HEK293 (cell line): ENCODE measurements at regions not wholly inside any gene's neighbourhood (a gene's known extent, or its start where the extent isn't known, plus 50 kb on each side); places are given as distances from the start of the nearest gene placed in this dataset.

Source experiments
- CTCF ChIA-PET: fragments of 350-600 bp; formaldehyde crosslinking; extraction: SDS; loops from one replicate; lab custom pipeline; 2021; ENCODE audit warnings: antibody characterized with exemption; lab: Yijun Ruan, JAX
- POLR2A ChIA-PET: fragments of 300-600 bp; formaldehyde crosslinking; extraction: SDS; loops from one replicate; lab custom pipeline; 2020; ENCODE audit warnings: antibody characterized with exemption, inconsistent platforms; lab: Yijun Ruan, JAX
- H3K27ac ChIP-seq: fragments of 200-500 bp; sonication (Bioruptor generic); 2 replicates; pipeline ENCODE4 v1.5.1; 2014; ENCODE audit warnings: low read depth, low read length, control low read depth, inconsistent platforms; ENCODE audit errors: extremely low read depth
- H3K36me3 ChIP-seq, 2 experiments: fragments of 200-500 bp in 1 of 2; sonication (Bioruptor generic) in 1 of 2; 1 replicate in 1 of 2; 2 replicates in 1 of 2; pipeline ENCODE4 v1.5.1; 2014 to 2017; ENCODE audit warnings: inconsistent platforms in 2 of 2, low read length in 2 of 2; ENCODE audit not compliant: control insufficient read depth in 2 of 2, insufficient read depth in 1 of 2
- H3K4me1 ChIP-seq: fragments of 200-500 bp; sonication (Bioruptor generic); 2 replicates; pipeline ENCODE4 v1.5.1; 2014; ENCODE audit warnings: mild to moderate bottlenecking, low read length, inconsistent platforms; ENCODE audit not compliant: control insufficient read depth, insufficient read depth
- H3K4me3 ChIP-seq: 2 replicates; pipeline ENCODE4 v1.5.1; 2011; ENCODE audit warnings: low read depth, mild to moderate bottlenecking, control low read depth, low read length, moderate library complexity
- H3K9me3 ChIP-seq: fragments of 200-500 bp; sonication (Bioruptor generic); 2 replicates; pipeline ENCODE4 v1.5.1; 2014; ENCODE audit warnings: low read depth, low read length, inconsistent platforms; ENCODE audit not compliant: control insufficient read depth, insufficient read depth
- HOXA7 ChIP-seq: sonication (generic); formaldehyde crosslinking; IDR thresholded peaks from 2 replicates; pipeline ENCODE4 v1.8.1; 2022; ENCODE audit warnings: missing genetic modification reagents, borderline replicate concordance
- ZBTB17 ChIP-seq: fragments of 450-650 bp; formaldehyde crosslinking; IDR thresholded peaks from 2 replicates; pipeline ENCODE4 v1.5.1; 2016; ENCODE audit warnings: missing biosample characterization, missing genetic modification characterization
- ZNF132 ChIP-seq: fragments of 450-650 bp; formaldehyde crosslinking; IDR thresholded peaks from 2 replicates; pipeline ENCODE4 v1.5.1; 2017; ENCODE audit warnings: missing biosample characterization, missing genetic modification characterization, borderline replicate concordance
- ZNF16 ChIP-seq: fragments of 450-650 bp; formaldehyde crosslinking; IDR thresholded peaks from 2 replicates; pipeline ENCODE4 v1.5.1; 2016; ENCODE audit warnings: low read depth, missing biosample characterization, missing genetic modification characterization
- ZNF37A ChIP-seq: fragments of 450-650 bp; IDR thresholded peaks from 2 replicates; pipeline ENCODE4 v1.5.1; 2018; ENCODE audit warnings: missing biosample characterization, missing genetic modification characterization
- ZNF426 ChIP-seq: fragments of 450-650 bp; formaldehyde crosslinking; IDR thresholded peaks from 2 replicates; pipeline ENCODE4 v1.5.1; 2017; ENCODE audit warnings: missing biosample characterization, missing genetic modification characterization, mild to moderate bottlenecking, inconsistent platforms, moderate library complexity
- ZNF529 ChIP-seq: fragments of 450-650 bp; formaldehyde crosslinking; IDR thresholded peaks from 2 replicates; pipeline ENCODE4 v1.5.1; 2017; ENCODE audit warnings: missing genetic modification characterization, missing biosample characterization; ENCODE audit not compliant: insufficient replicate concordance
- ZNF792 ChIP-seq: fragments of 450-650 bp; formaldehyde crosslinking; IDR thresholded peaks from 2 replicates; pipeline ENCODE4 v1.5.1; 2016; ENCODE audit warnings: missing biosample characterization, missing genetic modification characterization
- TF ChIP-seq, protein P1 (sequence below): fragments of 450-650 bp; formaldehyde crosslinking; optimal IDR thresholded peaks from 2 replicates; pipeline ENCODE3; 2016; ENCODE audit warnings: missing biosample characterization, mild to moderate bottlenecking, missing genetic modification characterization
- TF ChIP-seq, protein P2 (sequence below): fragments of 450-650 bp; formaldehyde crosslinking; IDR thresholded peaks from 2 replicates; pipeline ENCODE4 v1.5.1; 2016; ENCODE audit warnings: missing biosample characterization, missing genetic modification characterization, borderline replicate concordance
- TF ChIP-seq, protein P3 (sequence below): sonication (generic); formaldehyde crosslinking; IDR thresholded peaks from 2 replicates; pipeline ENCODE4 v1.8.1; 2022; ENCODE audit warnings: mild to moderate bottlenecking, moderate library complexity, missing genetic modification reagents
- TF ChIP-seq, protein P4 (sequence below): fragments of 450-650 bp; formaldehyde crosslinking; IDR thresholded peaks from 2 replicates; pipeline ENCODE4 v1.5.1; 2016; ENCODE audit warnings: missing biosample characterization, missing genetic modification characterization
- TF ChIP-seq, protein P5 (sequence below): fragments of 450-650 bp; formaldehyde crosslinking; IDR thresholded peaks from 2 replicates; pipeline ENCODE4 v1.5.1; 2016; ENCODE audit warnings: missing biosample characterization, missing genetic modification characterization
- TF ChIP-seq, protein P6 (sequence below): IDR thresholded peaks from 2 replicates; pipeline ENCODE4 v1.6.1; 2011; ENCODE audit warnings: mild to moderate bottlenecking, low read depth, low read length, borderline replicate concordance
- TF ChIP-seq, protein P7 (sequence below): fragments of 450-650 bp; formaldehyde crosslinking; IDR thresholded peaks from 2 replicates; pipeline ENCODE4 v1.5.1; 2017; ENCODE audit warnings: missing biosample characterization, mild to moderate bottlenecking, missing genetic modification characterization, moderate library complexity

DNA sequence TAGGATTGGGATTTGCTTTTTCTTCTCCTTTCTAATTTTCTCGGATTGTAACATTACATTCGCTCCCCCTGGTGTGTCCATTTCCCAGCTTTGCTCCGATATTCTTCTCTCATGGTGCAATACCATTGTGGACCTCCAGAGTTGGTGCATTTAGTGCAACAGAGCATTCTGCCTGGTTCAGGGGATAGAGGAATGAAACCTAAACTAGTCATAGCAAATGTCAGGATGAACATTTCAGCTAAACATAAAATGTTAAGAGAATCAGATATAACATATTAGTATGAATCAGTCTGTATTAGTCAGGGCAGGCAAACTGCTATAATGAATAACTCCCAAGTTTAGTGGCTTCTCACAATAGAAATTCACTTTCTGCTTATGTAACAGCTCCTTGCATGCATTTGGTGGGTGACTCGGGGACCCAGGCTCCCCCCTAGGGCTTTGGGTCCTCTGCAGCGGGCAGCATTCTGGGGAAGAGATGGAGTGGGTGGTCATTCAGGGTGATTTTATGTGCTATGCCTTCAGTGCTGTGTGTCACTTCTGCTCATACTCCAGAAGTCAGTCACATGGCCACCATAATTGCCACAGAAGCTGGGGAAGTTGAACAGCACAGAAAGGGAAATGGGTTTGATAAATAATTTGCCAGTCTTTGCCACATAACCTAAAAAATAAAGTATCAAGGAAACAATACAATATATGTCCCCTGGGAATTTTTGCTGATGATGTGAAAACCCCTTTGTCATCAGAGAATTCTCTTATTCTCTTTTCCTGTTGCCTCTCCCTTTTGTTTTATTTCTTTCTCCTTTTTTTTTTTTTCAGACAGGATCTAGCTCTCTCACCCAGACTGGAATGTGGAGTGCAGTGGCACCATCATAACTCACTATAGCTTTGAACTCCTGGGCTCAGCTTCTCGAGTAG is 111.0 kb downstream of the HSPH1 start (continued):
- TF ChIP-seq, protein P1, sequence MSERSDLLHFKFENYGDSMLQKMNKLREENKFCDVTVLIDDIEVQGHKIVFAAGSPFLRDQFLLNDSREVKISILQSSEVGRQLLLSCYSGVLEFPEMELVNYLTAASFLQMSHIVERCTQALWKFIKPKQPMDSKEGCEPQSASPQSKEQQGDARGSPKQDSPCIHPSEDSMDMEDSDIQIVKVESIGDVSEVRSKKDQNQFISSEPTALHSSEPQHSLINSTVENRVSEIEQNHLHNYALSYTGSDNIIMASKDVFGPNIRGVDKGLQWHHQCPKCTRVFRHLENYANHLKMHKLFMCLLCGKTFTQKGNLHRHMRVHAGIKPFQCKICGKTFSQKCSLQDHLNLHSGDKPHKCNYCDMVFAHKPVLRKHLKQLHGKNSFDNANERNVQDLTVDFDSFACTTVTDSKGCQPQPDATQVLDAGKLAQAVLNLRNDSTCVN (tag by site-specific recombination) = no peak
- TF ChIP-seq ZNF37A (tag by site-specific recombination) (no peak), ZNF792 (no peak), ZNF529 (no peak), HOXA7 (no peak), ZBTB17 (no peak), ZNF16 (tag by site-specific recombination) (no peak)
- TF ChIP-seq, protein P2, sequence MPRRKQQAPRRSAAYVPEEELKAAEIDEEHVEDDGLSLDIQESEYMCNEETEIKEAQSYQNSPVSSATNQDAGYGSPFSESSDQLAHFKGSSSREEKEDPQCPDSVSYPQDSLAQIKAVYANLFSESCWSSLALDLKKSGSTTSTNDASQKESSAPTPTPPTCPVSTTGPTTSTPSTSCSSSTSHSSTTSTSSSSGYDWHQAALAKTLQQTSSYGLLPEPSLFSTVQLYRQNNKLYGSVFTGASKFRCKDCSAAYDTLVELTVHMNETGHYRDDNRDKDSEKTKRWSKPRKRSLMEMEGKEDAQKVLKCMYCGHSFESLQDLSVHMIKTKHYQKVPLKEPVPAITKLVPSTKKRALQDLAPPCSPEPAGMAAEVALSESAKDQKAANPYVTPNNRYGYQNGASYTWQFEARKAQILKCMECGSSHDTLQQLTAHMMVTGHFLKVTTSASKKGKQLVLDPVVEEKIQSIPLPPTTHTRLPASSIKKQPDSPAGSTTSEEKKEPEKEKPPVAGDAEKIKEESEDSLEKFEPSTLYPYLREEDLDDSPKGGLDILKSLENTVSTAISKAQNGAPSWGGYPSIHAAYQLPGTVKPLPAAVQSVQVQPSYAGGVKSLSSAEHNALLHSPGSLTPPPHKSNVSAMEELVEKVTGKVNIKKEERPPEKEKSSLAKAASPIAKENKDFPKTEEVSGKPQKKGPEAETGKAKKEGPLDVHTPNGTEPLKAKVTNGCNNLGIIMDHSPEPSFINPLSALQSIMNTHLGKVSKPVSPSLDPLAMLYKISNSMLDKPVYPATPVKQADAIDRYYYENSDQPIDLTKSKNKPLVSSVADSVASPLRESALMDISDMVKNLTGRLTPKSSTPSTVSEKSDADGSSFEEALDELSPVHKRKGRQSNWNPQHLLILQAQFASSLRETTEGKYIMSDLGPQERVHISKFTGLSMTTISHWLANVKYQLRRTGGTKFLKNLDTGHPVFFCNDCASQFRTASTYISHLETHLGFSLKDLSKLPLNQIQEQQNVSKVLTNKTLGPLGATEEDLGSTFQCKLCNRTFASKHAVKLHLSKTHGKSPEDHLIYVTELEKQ (tag by site-specific recombination) = no peak
- TF ChIP-seq, protein P3, sequence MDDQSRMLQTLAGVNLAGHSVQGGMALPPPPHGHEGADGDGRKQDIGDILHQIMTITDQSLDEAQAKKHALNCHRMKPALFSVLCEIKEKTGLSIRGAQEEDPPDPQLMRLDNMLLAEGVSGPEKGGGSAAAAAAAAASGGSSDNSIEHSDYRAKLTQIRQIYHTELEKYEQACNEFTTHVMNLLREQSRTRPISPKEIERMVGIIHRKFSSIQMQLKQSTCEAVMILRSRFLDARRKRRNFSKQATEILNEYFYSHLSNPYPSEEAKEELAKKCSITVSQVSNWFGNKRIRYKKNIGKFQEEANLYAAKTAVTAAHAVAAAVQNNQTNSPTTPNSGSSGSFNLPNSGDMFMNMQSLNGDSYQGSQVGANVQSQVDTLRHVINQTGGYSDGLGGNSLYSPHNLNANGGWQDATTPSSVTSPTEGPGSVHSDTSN = no peak
- TF ChIP-seq, all 188 proteins: peak for 0

DNA sequence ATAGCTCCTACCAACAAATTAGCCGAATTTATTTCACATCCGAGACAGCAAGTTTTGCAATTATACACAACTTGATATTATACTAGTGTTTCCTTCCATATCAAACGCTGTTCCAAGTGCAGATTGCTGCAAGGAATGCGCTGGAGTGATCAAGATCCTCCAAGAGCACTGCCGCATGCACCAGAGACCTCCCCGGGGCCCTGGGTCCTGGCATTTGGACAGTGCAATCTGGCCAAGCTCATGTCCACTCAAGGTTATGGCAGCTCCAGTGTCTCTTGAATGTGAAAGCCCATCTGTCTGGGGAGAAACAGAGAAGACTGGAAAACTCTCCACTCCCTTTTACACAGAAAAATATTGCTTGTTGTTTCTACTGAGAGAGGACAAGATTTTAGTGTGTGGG is 111.9 kb downstream of the HSPH1 start:
- no peaks in the 10 kb centered on the region for H3K9me3 ChIP-seq
- H3K36me3 ChIP-seq = no peaks in the 10 kb centered on the region
- H3K4me3 ChIP-seq = no peak overlapping the region
- no peak overlapping the region for H3K27ac ChIP-seq
- TF ChIP-seq, protein P4, sequence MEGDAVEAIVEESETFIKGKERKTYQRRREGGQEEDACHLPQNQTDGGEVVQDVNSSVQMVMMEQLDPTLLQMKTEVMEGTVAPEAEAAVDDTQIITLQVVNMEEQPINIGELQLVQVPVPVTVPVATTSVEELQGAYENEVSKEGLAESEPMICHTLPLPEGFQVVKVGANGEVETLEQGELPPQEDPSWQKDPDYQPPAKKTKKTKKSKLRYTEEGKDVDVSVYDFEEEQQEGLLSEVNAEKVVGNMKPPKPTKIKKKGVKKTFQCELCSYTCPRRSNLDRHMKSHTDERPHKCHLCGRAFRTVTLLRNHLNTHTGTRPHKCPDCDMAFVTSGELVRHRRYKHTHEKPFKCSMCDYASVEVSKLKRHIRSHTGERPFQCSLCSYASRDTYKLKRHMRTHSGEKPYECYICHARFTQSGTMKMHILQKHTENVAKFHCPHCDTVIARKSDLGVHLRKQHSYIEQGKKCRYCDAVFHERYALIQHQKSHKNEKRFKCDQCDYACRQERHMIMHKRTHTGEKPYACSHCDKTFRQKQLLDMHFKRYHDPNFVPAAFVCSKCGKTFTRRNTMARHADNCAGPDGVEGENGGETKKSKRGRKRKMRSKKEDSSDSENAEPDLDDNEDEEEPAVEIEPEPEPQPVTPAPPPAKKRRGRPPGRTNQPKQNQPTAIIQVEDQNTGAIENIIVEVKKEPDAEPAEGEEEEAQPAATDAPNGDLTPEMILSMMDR = no peak
- TF ChIP-seq, protein P5, sequence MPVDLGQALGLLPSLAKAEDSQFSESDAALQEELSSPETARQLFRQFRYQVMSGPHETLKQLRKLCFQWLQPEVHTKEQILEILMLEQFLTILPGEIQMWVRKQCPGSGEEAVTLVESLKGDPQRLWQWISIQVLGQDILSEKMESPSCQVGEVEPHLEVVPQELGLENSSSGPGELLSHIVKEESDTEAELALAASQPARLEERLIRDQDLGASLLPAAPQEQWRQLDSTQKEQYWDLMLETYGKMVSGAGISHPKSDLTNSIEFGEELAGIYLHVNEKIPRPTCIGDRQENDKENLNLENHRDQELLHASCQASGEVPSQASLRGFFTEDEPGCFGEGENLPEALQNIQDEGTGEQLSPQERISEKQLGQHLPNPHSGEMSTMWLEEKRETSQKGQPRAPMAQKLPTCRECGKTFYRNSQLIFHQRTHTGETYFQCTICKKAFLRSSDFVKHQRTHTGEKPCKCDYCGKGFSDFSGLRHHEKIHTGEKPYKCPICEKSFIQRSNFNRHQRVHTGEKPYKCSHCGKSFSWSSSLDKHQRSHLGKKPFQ = no peak
- TF ChIP-seq, protein P6, sequence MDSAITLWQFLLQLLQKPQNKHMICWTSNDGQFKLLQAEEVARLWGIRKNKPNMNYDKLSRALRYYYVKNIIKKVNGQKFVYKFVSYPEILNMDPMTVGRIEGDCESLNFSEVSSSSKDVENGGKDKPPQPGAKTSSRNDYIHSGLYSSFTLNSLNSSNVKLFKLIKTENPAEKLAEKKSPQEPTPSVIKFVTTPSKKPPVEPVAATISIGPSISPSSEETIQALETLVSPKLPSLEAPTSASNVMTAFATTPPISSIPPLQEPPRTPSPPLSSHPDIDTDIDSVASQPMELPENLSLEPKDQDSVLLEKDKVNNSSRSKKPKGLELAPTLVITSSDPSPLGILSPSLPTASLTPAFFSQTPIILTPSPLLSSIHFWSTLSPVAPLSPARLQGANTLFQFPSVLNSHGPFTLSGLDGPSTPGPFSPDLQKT = no peak
- TF ChIP-seq, protein P7, sequence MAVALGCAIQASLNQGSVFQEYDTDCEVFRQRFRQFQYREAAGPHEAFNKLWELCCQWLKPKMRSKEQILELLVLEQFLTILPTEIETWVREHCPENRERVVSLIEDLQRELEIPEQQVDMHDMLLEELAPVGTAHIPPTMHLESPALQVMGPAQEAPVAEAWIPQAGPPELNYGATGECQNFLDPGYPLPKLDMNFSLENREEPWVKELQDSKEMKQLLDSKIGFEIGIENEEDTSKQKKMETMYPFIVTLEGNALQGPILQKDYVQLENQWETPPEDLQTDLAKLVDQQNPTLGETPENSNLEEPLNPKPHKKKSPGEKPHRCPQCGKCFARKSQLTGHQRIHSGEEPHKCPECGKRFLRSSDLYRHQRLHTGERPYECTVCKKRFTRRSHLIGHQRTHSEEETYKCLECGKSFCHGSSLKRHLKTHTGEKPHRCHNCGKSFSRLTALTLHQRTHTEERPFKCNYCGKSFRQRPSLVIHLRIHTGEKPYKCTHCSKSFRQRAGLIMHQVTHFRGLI (tag by site-specific recombination) = no peak
- no peak for TF ChIP-seq ZNF132 (tag by site-specific recombination)
- TF ChIP-seq ZNF426 (tag by site-specific recombination) = no peak
- TF ChIP-seq, all 188 proteins: peak for 0
- ChIA-PET POLR2A (no interaction called here), CTCF (interaction anchor here (0.9 kb wide), 1 partner anchor 11 kb away, joined by 3 read pairs; no protein-coding TSS in a partner anchor)
- peaks cover 6% of the 10 kb centered on the region for H3K4me1 ChIP-seq
